GM20431 (cell line): ENCODE measurements at regions not wholly inside any gene's neighbourhood (a gene's known extent, or its start where the extent isn't known, plus 50 kb on each side); places are given as distances from the start of the nearest gene placed in this dataset.

Experiments
- in situ Hi-C: fragments of 300-500 bp; cut with MseI, MboI; formaldehyde crosslinking; loops from one replicate; pipeline ENCODE4 v1.15.0; 2020; ENCODE audit warnings: low sequenced_read_pairs; ENCODE audit not compliant: unreplicated experiment

- in situ Hi-C loops, result no loop called here
These were observed 386.4 kb upstream of the RPS6KA3 start for GRCh38 chrX:20653070-20653469.

GRCh38 chrX:20641954-20642353, 375.2 kb upstream of the RPS6KA3 start:
- in situ Hi-C loops, result no loop called here

GRCh38 chrX:20639115-20639514, 372.4 kb upstream of the RPS6KA3 start:
- in situ Hi-C loops, result no loop called here

GRCh38 chrX:20637351-20637750, 370.6 kb upstream of the RPS6KA3 start:
- in situ Hi-C loops, result no loop called here

GRCh38 chrX:20633451-20633850, 366.7 kb upstream of the RPS6KA3 start:
- in situ Hi-C loops, result no loop called here

GRCh38 chrX:20623448-20623847, 356.7 kb upstream of the RPS6KA3 start:
- in situ Hi-C loops, result no loop called here

- in situ Hi-C loops, result no loop called here
These were observed 353.6 kb upstream of the RPS6KA3 start for GRCh38 chrX:20620306-20620705.

GRCh38 chrX:20609916-20610415, 343.3 kb upstream of the RPS6KA3 start:
- in situ Hi-C loops, result no loop called here

GRCh38 chrX:20606831-20607230, 340.1 kb upstream of the RPS6KA3 start:
- in situ Hi-C loops, result no loop called here

GRCh38 chrX:20596856-20597255, 330.1 kb upstream of the RPS6KA3 start:
- in situ Hi-C loops, result no loop called here

- in situ Hi-C loops, result no loop called here
These were observed 329.3 kb upstream of the RPS6KA3 start for GRCh38 chrX:20595928-20596575.

GRCh38 chrX:20594985-20595384, 328.3 kb upstream of the RPS6KA3 start:
- in situ Hi-C loops, result no loop called here

- in situ Hi-C loops, result no loop called here
These were observed 327.1 kb upstream of the RPS6KA3 start for GRCh38 chrX:20593836-20594235.

- in situ Hi-C loops, result no loop called here
These were observed 326.7 kb upstream of the RPS6KA3 start for GRCh38 chrX:20593402-20593801.

- in situ Hi-C loops, result no loop called here
These were observed 324.5 kb upstream of the RPS6KA3 start for GRCh38 chrX:20591246-20591645.

GRCh38 chrX:20585782-20586181, 319.1 kb upstream of the RPS6KA3 start:
- in situ Hi-C loops, result no loop called here

GRCh38 chrX:20571611-20572010, 304.9 kb upstream of the RPS6KA3 start:
- in situ Hi-C loops, result no loop called here

GRCh38 chrX:20567108-20567507, 300.4 kb upstream of the RPS6KA3 start:
- in situ Hi-C loops, result no loop called here

GRCh38 chrX:20547611-20548051, 280.9 kb upstream of the RPS6KA3 start:
- in situ Hi-C loops, result loop anchor here (25.0 kb wide), 2 partner anchors 940 to 1190 kb away; no protein-coding TSS in a partner anchor

- in situ Hi-C loops, result loop anchor here (25.0 kb wide), 2 partner anchors 942 to 1192 kb away; no protein-coding TSS in a partner anchor
These were observed 278.8 kb upstream of the RPS6KA3 start for GRCh38 chrX:20545538-20545937.

- in situ Hi-C loops, result loop anchor here (25.0 kb wide), 2 partner anchors 945 to 1195 kb away; no protein-coding TSS in a partner anchor
These were observed 275.4 kb upstream of the RPS6KA3 start for GRCh38 chrX:20542072-20542471.

GRCh38 chrX:20538974-20539373, 272.3 kb upstream of the RPS6KA3 start:
- in situ Hi-C loops, result loop anchor here (25.0 kb wide), 2 partner anchors 948 to 1198 kb away; no protein-coding TSS in a partner anchor
